ENCODE measurements at regions not wholly inside any gene's neighbourhood (a gene's known extent, or its start where the extent isn't known, plus 50 kb on each side); places are given as distances from the start of the nearest gene placed in this dataset.

DNA sequence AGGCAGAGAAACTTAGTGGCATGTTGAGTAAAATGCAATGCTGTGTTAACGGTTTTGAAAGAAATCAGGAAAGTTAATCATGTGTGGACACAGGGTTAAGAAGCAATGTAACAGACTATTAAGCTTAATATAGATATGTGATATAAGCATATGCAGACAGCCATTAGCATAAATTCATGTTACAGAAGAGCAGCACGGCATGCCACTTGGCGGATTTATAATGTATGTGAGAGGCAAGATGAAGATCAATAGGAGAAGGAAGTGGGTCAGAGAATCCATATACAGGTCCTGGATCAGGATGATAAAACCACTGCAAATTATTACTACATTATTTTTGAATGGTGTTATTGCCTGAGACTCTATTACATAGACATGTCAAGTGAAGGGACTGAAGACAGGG, 694.3 kb downstream of the MCTP2 start (continued):
- TF ChIP-seq, protein P1, sequence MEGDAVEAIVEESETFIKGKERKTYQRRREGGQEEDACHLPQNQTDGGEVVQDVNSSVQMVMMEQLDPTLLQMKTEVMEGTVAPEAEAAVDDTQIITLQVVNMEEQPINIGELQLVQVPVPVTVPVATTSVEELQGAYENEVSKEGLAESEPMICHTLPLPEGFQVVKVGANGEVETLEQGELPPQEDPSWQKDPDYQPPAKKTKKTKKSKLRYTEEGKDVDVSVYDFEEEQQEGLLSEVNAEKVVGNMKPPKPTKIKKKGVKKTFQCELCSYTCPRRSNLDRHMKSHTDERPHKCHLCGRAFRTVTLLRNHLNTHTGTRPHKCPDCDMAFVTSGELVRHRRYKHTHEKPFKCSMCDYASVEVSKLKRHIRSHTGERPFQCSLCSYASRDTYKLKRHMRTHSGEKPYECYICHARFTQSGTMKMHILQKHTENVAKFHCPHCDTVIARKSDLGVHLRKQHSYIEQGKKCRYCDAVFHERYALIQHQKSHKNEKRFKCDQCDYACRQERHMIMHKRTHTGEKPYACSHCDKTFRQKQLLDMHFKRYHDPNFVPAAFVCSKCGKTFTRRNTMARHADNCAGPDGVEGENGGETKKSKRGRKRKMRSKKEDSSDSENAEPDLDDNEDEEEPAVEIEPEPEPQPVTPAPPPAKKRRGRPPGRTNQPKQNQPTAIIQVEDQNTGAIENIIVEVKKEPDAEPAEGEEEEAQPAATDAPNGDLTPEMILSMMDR (conservative IDR thresholded peaks at IDR 0.05; ENCODE audit: low read depth in 2 of 2), result no peak
- TF ChIP-seq CREB1 (CRISPR knock-in tag; IDR thresholded peaks at IDR 0.05; ENCODE audit: low read depth) (no peak), JUNB (IDR thresholded peaks at IDR 0.05; ENCODE audit: unreplicated experiment) (no peak), NANOG (IDR thresholded peaks at IDR 0.05; ENCODE audit: borderline replicate concordance) (no peak), ZNF331 (CRISPR knock-in tag; IDR thresholded peaks at IDR 0.05; ENCODE audit: low read depth) (no peak)
- TF ChIP-seq, protein P2, sequence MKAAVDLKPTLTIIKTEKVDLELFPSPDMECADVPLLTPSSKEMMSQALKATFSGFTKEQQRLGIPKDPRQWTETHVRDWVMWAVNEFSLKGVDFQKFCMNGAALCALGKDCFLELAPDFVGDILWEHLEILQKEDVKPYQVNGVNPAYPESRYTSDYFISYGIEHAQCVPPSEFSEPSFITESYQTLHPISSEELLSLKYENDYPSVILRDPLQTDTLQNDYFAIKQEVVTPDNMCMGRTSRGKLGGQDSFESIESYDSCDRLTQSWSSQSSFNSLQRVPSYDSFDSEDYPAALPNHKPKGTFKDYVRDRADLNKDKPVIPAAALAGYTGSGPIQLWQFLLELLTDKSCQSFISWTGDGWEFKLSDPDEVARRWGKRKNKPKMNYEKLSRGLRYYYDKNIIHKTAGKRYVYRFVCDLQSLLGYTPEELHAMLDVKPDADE (IDR thresholded peaks at IDR 0.05), result no peak

DNA sequence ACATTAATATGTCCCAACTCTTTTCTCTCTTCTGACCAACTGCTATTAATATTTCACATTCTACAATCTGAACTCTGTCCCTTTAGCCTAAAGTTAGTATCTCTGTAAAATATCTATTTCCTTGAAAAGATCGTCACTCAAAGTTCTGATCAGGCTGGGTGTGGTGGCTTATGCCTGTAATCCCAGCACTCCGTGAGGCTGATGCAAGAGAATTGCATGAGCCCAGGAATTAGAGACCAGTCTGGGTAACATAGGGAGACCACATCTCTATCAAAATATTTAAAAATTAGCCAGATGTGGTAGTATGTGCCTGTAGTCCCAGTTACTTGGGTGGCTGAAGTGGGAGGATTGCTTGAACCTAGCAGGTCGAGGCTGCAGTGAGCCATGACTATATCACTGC, 695.6 kb downstream of the MCTP2 start:
- H3K27me3 ChIP-seq (ENCODE audit: insufficient read depth), result no peaks in the 10 kb centered on the region
- ATAC-seq (no peak), DNase-seq (ENCODE audit: low spot score) (no peak)
- Mint-ChIP-seq H3K27me3 (ENCODE audit: insufficient read depth, low read depth, poor library complexity) (no peaks in the 10 kb centered on the region), H3K4me3 (no peak overlapping the region), H3K9me3 (no peaks in the 10 kb centered on the region), H3K36me3 (ENCODE audit: low read depth) (no peaks in the 10 kb centered on the region), H3K27ac (peak overlapping the region; percentile 46; the same call in 1 of the 2 replicates), H3K4me1 (no peaks in the 10 kb centered on the region)
- H3K27ac ChIP-seq (ENCODE audit: low read depth), result no peak overlapping the region
- no peaks in the 10 kb centered on the region for H4K20me1 ChIP-seq (replicated peaks; ENCODE audit: insufficient read depth)
- no peaks in the 10 kb centered on the region for H3K79me2 ChIP-seq (replicated peaks; ENCODE audit: insufficient read depth)
- H3K4me2 ChIP-seq, result no peak overlapping the region
- no peak for TF ChIP-seq JUNB (IDR thresholded peaks at IDR 0.05; ENCODE audit: unreplicated experiment)
- no peak for TF ChIP-seq EZH2 (IDR thresholded peaks at IDR 0.05; ENCODE audit: low read depth, unreplicated experiment)
- TF ChIP-seq STAT1 (IDR thresholded peaks at IDR 0.05; ENCODE audit: unreplicated experiment), result no peak
- TF ChIP-seq CREB1 (CRISPR knock-in tag; IDR thresholded peaks at IDR 0.05; ENCODE audit: low read depth), result no peak
- no peak for TF ChIP-seq ZNF114 (CRISPR knock-in tag; IDR thresholded peaks at IDR 0.05)
- TF ChIP-seq EZH2phosphoT487 (IDR thresholded peaks at IDR 0.05; ENCODE audit: unreplicated experiment), result no peak
- TF ChIP-seq, protein P3, sequence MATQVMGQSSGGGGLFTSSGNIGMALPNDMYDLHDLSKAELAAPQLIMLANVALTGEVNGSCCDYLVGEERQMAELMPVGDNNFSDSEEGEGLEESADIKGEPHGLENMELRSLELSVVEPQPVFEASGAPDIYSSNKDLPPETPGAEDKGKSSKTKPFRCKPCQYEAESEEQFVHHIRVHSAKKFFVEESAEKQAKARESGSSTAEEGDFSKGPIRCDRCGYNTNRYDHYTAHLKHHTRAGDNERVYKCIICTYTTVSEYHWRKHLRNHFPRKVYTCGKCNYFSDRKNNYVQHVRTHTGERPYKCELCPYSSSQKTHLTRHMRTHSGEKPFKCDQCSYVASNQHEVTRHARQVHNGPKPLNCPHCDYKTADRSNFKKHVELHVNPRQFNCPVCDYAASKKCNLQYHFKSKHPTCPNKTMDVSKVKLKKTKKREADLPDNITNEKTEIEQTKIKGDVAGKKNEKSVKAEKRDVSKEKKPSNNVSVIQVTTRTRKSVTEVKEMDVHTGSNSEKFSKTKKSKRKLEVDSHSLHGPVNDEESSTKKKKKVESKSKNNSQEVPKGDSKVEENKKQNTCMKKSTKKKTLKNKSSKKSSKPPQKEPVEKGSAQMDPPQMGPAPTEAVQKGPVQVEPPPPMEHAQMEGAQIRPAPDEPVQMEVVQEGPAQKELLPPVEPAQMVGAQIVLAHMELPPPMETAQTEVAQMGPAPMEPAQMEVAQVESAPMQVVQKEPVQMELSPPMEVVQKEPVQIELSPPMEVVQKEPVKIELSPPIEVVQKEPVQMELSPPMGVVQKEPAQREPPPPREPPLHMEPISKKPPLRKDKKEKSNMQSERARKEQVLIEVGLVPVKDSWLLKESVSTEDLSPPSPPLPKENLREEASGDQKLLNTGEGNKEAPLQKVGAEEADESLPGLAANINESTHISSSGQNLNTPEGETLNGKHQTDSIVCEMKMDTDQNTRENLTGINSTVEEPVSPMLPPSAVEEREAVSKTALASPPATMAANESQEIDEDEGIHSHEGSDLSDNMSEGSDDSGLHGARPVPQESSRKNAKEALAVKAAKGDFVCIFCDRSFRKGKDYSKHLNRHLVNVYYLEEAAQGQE (IDR thresholded peaks at IDR 0.05; ENCODE audit: unreplicated experiment), result no peak
- TF ChIP-seq, protein P1 (conservative IDR thresholded peaks at IDR 0.05; ENCODE audit: low read depth in 2 of 2), result no peak
- no peaks in the 10 kb centered on the region for H3K4me1 ChIP-seq (ENCODE audit: insufficient read depth)
- no peaks in the 10 kb centered on the region for H3F3A ChIP-seq (replicated peaks; ENCODE audit: low read depth)
- no peak overlapping the region for H3K4me3 ChIP-seq
- H3K36me3 ChIP-seq (ENCODE audit: insufficient read depth), result no peaks in the 10 kb centered on the region
- no peaks in the 10 kb centered on the region for H3K9me2 ChIP-seq (ENCODE audit: insufficient read depth)
- H2AFZ ChIP-seq, result no peak overlapping the region
